Mucosa of descending colon (tissue), 3 donors: ENCODE measurements at regions not wholly inside any gene's neighbourhood (a gene's known extent, or its start where the extent isn't known, plus 50 kb on each side); places are given as distances from the start of the nearest gene placed in this dataset.
A peak's percentile ranks its signal among the peaks of the same experiment; 100 is the strongest.

Source experiments
- ATAC-seq: fragments of 200-7000 bp; cut with Tn5 transposase; one replicate; pipeline ENCODE4 v1.9.1; 2020; ENCODE audit warnings: mild to moderate bottlenecking, moderate library complexity
- DNase-seq, 3 donors: peaks; one replicate each; pipeline ENCODE4 v3.0.0-alpha.2; 2020
- H3K36me3 ChIP-seq: fragments of 200-600 bp; one replicate; pipeline ENCODE4 v1.8.0; 2021; ENCODE audit warnings: low read depth, mild to moderate bottlenecking
- H3K4me1 ChIP-seq: fragments of 200-600 bp; one replicate; pipeline ENCODE4 v1.8.0; 2021; ENCODE audit warnings: low read depth, mild to moderate bottlenecking
- H3K4me3 ChIP-seq: fragments of 200-600 bp; one replicate; pipeline ENCODE4 v1.8.0; 2021; ENCODE audit warnings: mild to moderate bottlenecking
- H3K9me3 ChIP-seq: fragments of 200-600 bp; one replicate; pipeline ENCODE4 v1.8.0; 2021; ENCODE audit warnings: mild to moderate bottlenecking
- intact Hi-C, 2 donors: fragments of 100-400 bp; cut with DNase I in 1 of 2; cut with micrococcal nuclease in 1 of 2; formaldehyde crosslinking; loops; one replicate each; pipeline versions ENCODE4 v1.11.0 to v1.11.1; 2022; cut with DNase I, micrococcal nuclease
- TF ChIP-seq, protein P1 (sequence below): fragments of 200-600 bp; IDR thresholded peaks from one replicate; pipeline ENCODE4 v1.8.0; 2022; ENCODE audit warnings: antibody characterized with exemption, mild to moderate bottlenecking
- donor health status: DM: no; HTN: no; CAD: no; lungs with moderate emphysema.
- donor health status: DM: no; HTN: no; CAD: no.
- donor health status: DM: no; HTN: yes; CAD: no.

DNA sequence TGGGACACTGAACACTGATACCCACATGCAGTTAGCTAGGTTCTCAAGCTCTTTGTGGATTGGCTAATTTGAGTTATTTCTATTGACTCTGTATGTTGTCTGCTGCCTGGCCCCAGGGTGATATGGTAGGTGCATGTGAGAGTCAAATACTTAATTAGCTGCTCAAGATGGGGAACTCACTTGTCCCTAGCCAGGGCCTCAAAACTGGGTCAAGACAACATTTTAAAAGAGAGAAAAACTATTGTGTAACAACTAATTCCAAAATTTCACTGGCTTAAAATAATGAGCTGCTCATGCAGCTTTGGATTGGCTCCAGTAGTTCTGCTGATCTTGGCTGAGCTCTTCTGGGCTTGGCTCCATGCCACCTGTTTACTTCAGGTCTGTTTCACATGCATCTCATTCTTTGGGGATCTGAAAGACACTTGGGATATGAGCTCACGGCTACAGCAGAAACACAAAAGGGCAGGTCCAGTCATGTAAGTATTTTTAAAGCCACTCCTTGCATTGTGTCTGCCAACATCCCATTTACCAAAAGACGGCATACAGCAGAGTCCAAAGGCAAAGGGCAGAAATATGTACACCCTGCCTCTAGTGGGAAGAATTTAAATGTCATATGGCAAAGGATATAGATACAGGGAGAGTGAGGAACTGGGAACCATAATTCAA lies 716.8 kb downstream of the SUCLG1 start:
- Histone ChIP-seq H3K9me3 (peaks cover 4% of the 10 kb centered on the region), H3K36me3 (no peaks in the 10 kb centered on the region), H3K4me1 (no peaks in the 10 kb centered on the region), H3K4me3 (no peak overlapping the region)
- TF ChIP-seq, protein P1, sequence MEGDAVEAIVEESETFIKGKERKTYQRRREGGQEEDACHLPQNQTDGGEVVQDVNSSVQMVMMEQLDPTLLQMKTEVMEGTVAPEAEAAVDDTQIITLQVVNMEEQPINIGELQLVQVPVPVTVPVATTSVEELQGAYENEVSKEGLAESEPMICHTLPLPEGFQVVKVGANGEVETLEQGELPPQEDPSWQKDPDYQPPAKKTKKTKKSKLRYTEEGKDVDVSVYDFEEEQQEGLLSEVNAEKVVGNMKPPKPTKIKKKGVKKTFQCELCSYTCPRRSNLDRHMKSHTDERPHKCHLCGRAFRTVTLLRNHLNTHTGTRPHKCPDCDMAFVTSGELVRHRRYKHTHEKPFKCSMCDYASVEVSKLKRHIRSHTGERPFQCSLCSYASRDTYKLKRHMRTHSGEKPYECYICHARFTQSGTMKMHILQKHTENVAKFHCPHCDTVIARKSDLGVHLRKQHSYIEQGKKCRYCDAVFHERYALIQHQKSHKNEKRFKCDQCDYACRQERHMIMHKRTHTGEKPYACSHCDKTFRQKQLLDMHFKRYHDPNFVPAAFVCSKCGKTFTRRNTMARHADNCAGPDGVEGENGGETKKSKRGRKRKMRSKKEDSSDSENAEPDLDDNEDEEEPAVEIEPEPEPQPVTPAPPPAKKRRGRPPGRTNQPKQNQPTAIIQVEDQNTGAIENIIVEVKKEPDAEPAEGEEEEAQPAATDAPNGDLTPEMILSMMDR, result no peak
- ATAC-seq, result no peak
- no peak for DNase-seq
- intact Hi-C loops, result no loop called here

DNA sequence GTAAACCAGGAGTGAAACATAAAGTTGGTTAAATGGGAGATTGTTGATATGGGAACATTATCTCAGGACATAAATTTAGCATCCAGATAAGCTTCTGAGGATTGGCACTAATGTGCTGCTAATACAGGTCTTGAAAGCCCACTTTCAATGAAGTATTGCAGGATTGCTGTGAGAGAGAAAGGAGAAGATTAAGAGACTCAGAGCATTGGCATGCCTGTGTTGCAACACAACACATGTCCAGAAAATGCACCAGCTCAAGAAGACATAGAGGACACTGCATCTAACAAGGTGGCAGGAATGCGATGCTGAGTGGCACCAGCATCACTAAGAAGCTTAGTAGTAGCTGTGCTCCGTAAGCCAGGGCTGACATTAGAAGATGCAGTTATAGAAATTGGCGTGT lies 728.9 kb downstream of the SUCLG1 start:
- no peak for ATAC-seq
- no peaks in the 10 kb centered on the region for H3K9me3 ChIP-seq
- DNase-seq, result no peak
- intact Hi-C loops, result no loop called here
- no peak overlapping the region for H3K4me3 ChIP-seq
- H3K36me3 ChIP-seq, result no peaks in the 10 kb centered on the region
- no peaks in the 10 kb centered on the region for H3K4me1 ChIP-seq
- TF ChIP-seq, protein P1, result no peak

DNA sequence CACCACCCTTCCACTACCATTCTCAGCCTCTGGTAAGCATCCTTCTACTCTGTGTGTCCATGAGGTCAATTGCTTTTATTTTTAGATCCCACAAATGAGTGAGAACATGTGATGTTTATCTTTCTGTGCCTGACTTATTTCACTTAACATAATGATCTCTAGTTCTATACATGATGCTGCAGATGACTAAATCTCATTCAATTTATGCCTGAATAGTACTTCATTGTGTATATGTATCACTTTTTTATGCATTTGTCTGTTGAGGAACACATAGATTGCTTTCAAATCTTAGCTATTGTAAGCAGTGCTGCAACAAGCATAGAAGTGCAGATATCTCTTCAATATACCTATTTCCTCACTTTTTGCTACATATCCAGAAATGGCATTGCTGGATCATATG lies 733.3 kb downstream of the SUCLG1 start:
- Histone ChIP-seq H3K9me3 (no peaks in the 10 kb centered on the region), H3K36me3 (no peaks in the 10 kb centered on the region), H3K4me3 (no peak overlapping the region), H3K4me1 (no peaks in the 10 kb centered on the region)
- intact Hi-C loops, result no loop called here
- ATAC-seq (no peak), DNase-seq (no peak)
- TF ChIP-seq, protein P1, result no peak

DNA sequence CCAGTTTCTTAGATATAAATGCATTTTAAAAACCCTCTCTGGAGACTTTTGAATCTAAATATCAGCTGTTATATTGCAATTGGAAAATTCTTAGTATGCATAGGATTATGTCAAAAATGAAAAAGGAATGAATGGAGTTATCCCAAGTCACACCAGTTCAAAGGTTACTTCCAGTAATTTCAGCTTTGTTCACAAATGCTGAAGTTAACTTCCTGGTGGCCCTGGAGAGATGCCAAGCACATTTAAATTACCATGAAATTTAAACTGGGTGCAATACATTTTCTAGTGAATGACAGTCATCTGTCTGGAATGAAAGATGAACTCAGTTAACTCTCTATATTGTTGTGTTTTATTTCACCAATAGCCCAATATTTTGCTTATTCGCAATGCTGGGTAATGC lies 753.9 kb downstream of the SUCLG1 start:
- TF ChIP-seq, protein P1, result no peak
- no peaks in the 10 kb centered on the region for H3K9me3 ChIP-seq
- H3K36me3 ChIP-seq, result no peaks in the 10 kb centered on the region
- H3K4me3 ChIP-seq, result no peak overlapping the region
- peak; percentile 80 for ATAC-seq
- DNase-seq, result peak in 1 of 3 donors; percentile 23
- intact Hi-C loops, result no loop called here
- no peaks in the 10 kb centered on the region for H3K4me1 ChIP-seq

DNA sequence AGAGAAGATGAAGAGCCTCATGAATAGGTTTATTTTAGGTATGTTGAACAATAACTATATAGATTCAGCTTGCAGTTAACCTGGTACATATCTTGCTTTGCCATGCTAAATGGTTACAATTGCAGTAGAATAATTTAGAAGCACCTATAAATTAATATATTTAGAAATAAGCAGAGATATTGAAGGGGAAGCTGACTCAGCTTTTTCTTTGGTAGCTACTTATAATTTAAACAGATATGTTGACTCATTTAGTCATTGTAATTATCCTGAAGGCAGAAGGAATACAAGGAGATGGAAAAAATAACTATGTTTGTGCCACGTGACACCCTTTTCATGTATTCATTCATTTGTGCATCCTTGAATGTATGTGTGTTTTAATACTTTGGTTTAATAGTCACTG lies 755.5 kb downstream of the SUCLG1 start:
- Histone ChIP-seq H3K4me3 (no peak overlapping the region), H3K4me1 (no peaks in the 10 kb centered on the region), H3K9me3 (no peaks in the 10 kb centered on the region), H3K36me3 (no peaks in the 10 kb centered on the region)
- no peak for DNase-seq
- ATAC-seq, result no peak
- intact Hi-C loops, result no loop called here
- TF ChIP-seq, protein P1, result no peak

DNA sequence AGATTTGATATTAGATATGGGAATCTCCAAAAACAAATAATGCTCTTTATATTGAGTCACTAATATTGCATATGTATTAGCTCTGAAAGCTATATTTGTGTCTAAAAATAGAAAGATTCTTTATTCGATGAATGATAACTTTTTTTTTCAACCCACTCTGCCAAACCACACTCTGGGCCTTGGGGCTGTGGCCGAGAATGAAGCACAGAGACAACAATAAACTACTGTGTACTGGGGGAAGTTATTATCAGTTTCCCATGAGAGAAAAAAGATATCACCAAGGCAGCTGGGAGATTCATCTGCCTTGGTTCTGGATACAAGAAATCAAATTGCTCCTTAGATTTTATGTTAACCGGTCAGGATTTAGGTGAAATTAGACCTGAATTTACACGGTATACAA lies 762.2 kb downstream of the SUCLG1 start:
- no peaks in the 10 kb centered on the region for H3K4me1 ChIP-seq
- intact Hi-C loops, result no loop called here
- H3K9me3 ChIP-seq, result no peaks in the 10 kb centered on the region
- DNase-seq (no peak), ATAC-seq (no peak)
- TF ChIP-seq, protein P1, result no peak
- no peaks in the 10 kb centered on the region for H3K36me3 ChIP-seq
- H3K4me3 ChIP-seq, result no peak overlapping the region
